ENCODE measurements at regions not wholly inside any gene's neighbourhood (a gene's known extent, or its start where the extent isn't known, plus 50 kb on each side); places are given as distances from the start of the nearest gene placed in this dataset.

DNA sequence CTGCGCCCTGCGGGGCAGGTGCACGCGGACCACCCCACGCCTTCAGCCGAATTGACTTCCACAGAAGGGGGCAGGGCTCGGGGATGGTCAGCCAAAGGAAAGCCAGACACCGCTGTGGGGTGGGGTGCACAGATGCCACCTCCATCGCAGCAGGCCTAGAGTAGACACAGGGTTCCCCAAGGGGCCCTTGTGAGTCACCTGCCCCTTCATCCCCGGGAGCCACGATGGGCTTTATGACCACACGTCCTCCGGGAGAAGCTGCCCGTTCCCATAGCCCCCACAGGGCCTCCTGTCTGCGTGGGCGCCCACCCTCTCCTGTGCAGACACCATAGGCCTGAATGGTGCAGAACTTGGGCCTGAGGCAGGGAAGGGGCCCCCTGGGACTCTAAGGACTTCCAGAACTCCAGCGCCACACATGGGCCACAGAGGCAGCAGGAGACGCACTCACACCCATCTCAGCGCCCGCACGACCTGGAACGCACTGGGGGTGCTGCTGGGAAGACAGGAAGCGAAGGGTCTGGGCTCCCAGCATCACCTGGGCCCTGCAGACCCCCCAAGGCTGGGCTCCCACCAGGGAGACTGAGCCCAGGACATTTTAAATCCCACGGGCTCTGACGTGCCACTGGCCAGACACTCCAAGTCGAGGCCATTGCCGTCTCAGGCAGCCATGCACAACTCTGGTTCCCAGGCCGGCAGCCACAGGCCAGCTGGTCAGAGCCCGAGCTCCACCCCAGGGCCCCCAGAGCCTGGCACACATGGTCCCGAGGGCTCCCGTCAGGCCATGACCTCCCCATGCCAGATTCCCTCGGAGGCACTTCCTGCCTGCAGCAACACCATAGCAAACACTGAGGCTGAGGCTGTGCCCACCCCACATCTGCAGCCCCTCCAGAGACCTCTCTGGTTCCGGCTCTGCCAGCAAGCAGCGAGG lies 134.2 kb downstream of the DLL1 start:
- Histone ChIP-seq H4K20me1 (ENCODE audit: low read depth, low read length) (no peaks in the 10 kb centered on the region), H3F3A (ENCODE audit: insufficient read depth) (no peaks in the 10 kb centered on the region), H3K27ac (ENCODE audit: low read depth, low read length) (no peak overlapping the region), H3K27me3 (ENCODE audit: low read length) (no peaks in the 10 kb centered on the region), H3K79me2 (ENCODE audit: insufficient read depth, low read length) (no peaks in the 10 kb centered on the region), H3K4me2 (ENCODE audit: low read depth, low read length, poor library complexity, severe bottlenecking) (no peak overlapping the region), H3K4me3 (ENCODE audit: insufficient read depth, low read length, poor library complexity, severe bottlenecking) (no peak overlapping the region), H3K36me3 (ENCODE audit: low read length) (no peaks in the 10 kb centered on the region), H3K9me2 (replicated peaks; ENCODE audit: insufficient read depth, low read length) (no peaks in the 10 kb centered on the region), H3K9me3 (ENCODE audit: insufficient read depth, low read length) (no peaks in the 10 kb centered on the region), H2AFZ (ENCODE audit: low read depth, low read length, severe bottlenecking) (no peak overlapping the region), H3K9ac (ENCODE audit: low read length) (no peak overlapping the region)
- TF ChIP-seq, protein P1, sequence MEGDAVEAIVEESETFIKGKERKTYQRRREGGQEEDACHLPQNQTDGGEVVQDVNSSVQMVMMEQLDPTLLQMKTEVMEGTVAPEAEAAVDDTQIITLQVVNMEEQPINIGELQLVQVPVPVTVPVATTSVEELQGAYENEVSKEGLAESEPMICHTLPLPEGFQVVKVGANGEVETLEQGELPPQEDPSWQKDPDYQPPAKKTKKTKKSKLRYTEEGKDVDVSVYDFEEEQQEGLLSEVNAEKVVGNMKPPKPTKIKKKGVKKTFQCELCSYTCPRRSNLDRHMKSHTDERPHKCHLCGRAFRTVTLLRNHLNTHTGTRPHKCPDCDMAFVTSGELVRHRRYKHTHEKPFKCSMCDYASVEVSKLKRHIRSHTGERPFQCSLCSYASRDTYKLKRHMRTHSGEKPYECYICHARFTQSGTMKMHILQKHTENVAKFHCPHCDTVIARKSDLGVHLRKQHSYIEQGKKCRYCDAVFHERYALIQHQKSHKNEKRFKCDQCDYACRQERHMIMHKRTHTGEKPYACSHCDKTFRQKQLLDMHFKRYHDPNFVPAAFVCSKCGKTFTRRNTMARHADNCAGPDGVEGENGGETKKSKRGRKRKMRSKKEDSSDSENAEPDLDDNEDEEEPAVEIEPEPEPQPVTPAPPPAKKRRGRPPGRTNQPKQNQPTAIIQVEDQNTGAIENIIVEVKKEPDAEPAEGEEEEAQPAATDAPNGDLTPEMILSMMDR (IDR thresholded peaks at IDR 0.05; ENCODE audit: insufficient read depth, low read length, poor library complexity, severe bottlenecking): no peak
- TF ChIP-seq EZH2phosphoT487 (conservative IDR thresholded peaks at IDR 0.05; ENCODE audit: low read length): no peak

DNA sequence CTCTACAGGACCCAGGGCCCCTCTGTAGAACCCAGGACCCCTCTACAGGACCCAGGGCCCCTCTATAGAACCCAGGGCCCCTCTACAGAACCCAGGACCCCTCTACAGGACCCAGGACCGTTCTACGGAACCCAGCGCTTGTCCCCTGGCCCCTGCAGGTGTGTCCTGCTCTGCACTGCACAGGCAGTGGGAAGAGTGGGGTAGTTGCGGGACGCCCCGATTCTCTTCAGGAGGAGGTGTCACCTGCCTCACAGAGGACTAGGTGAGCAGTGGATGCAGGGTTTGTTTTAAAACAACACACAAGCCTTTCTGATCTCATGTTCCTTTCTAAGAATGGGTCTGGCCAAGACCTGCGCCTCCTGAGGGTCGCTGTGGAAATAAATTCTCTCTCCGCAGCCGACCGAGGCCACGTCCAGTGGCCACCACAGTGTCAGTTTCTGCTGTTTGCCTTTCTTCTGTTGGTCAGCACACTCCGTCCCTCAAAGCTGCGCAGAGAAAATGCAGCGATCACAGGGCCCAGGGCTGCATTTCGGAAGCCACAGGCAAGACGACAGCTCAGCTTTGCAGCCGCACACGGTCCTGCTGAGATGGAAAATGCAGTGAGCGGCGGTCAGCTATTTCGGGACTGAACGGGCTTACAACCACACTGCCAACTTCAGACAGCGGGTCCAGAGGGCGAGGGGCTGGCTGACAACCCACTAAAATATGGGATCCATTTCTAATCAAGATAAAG lies 135.2 kb downstream of the DLL1 start:
- H3F3A ChIP-seq (ENCODE audit: insufficient read depth): no peaks in the 10 kb centered on the region
- H3K36me3 ChIP-seq (ENCODE audit: low read length): no peaks in the 10 kb centered on the region
- no peak overlapping the region for H2AFZ ChIP-seq (ENCODE audit: low read depth, low read length, severe bottlenecking)

DNA sequence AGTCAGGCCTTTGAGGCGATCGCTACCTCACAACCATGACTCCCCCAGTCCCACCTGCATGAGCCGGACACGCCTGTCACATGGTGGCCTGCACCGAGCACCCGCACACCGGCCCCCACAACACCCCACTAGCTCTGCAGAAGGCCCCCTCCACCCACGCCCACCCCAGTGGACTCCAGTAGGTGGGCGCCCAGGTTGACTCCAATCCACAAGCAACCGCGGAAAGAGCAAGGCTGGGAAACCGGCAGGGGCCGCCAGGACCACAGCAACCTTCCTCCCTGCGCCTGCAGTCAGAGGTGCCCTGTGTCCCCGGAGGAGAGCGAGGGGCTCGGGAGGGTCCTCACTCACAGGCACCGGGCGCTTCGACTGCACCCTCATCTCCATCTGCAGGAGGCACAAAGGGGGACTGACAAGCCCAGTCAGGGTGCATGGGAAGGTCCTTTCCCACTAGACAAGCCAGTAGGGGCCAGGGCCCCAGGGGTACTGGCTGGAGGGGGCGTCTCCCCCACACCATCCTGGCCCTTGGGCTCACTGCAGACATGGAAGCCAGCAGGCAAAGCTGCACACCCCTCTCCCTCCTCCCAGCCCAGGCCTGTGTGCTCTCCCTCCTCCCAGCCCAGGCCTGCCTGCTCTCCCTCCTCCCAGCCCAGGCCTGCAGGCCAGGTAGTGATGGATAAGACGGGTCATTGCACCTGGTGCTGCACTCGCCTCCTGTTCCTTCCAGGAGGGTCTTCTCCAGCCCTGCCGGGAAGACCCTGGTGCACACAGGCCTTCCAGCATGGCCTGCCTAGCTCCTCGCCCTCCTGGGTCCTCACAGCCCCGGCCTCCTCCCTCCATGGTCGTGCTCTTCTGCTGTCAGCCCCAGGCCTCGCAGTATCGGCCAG lies 137.2 kb downstream of the DLL1 start:
- Histone ChIP-seq H3F3A (ENCODE audit: insufficient read depth) (no peaks in the 10 kb centered on the region), H4K20me1 (ENCODE audit: low read depth, low read length) (no peaks in the 10 kb centered on the region), H3K27ac (ENCODE audit: low read depth, low read length) (no peak overlapping the region), H3K27me3 (ENCODE audit: low read length) (no peaks in the 10 kb centered on the region), H3K9me2 (replicated peaks; ENCODE audit: insufficient read depth, low read length) (no peaks in the 10 kb centered on the region), H3K4me2 (ENCODE audit: low read depth, low read length, poor library complexity, severe bottlenecking) (no peak overlapping the region), H3K9me3 (ENCODE audit: insufficient read depth, low read length) (no peaks in the 10 kb centered on the region), H3K9ac (ENCODE audit: low read length) (no peak overlapping the region), H2AFZ (ENCODE audit: low read depth, low read length, severe bottlenecking) (no peak overlapping the region), H3K79me2 (ENCODE audit: insufficient read depth, low read length) (no peaks in the 10 kb centered on the region), H3K4me3 (ENCODE audit: insufficient read depth, low read length, poor library complexity, severe bottlenecking) (no peak overlapping the region), H3K36me3 (ENCODE audit: low read length) (no peaks in the 10 kb centered on the region)
- TF ChIP-seq EZH2phosphoT487 (conservative IDR thresholded peaks at IDR 0.05; ENCODE audit: low read length): no peak
- TF ChIP-seq, protein P1 (IDR thresholded peaks at IDR 0.05; ENCODE audit: insufficient read depth, low read length, poor library complexity, severe bottlenecking): no peak

More for the DNA sequence above, 135.2 kb downstream of the DLL1 start:
- Histone ChIP-seq H3K27ac (ENCODE audit: low read depth, low read length) (no peak overlapping the region), H4K20me1 (ENCODE audit: low read depth, low read length) (no peaks in the 10 kb centered on the region), H3K9ac (ENCODE audit: low read length) (no peak overlapping the region), H3K4me3 (ENCODE audit: insufficient read depth, low read length, poor library complexity, severe bottlenecking) (no peak overlapping the region), H3K9me2 (replicated peaks; ENCODE audit: insufficient read depth, low read length) (no peaks in the 10 kb centered on the region), H3K9me3 (ENCODE audit: insufficient read depth, low read length) (no peaks in the 10 kb centered on the region), H3K79me2 (ENCODE audit: insufficient read depth, low read length) (no peaks in the 10 kb centered on the region), H3K4me2 (ENCODE audit: low read depth, low read length, poor library complexity, severe bottlenecking) (no peak overlapping the region), H3K27me3 (ENCODE audit: low read length) (no peaks in the 10 kb centered on the region)
- TF ChIP-seq, protein P1 (IDR thresholded peaks at IDR 0.05; ENCODE audit: insufficient read depth, low read length, poor library complexity, severe bottlenecking): no peak
- no peak for TF ChIP-seq EZH2phosphoT487 (conservative IDR thresholded peaks at IDR 0.05; ENCODE audit: low read length)

Data from SU-DHL-6 (cell line).